CD4-positive, alpha-beta T cell treated with Interleukin-15 for 4 hours (primary cell): ENCODE measurements at regions not wholly inside any gene's neighbourhood (a gene's known extent, or its start where the extent isn't known, plus 50 kb on each side); places are given as distances from the start of the nearest gene placed in this dataset.
"Not testable (repeated sequence)": the region's sequence is repeated elsewhere in the genome, so short reads cannot be mapped to it uniquely, and the experiment has no call there.

Source experiments
- DNase-seq: peaks from one replicate; pipeline ENCODE4 v3.0.0-alpha.2; 2020; ENCODE audit warnings: low spot score

DNA sequence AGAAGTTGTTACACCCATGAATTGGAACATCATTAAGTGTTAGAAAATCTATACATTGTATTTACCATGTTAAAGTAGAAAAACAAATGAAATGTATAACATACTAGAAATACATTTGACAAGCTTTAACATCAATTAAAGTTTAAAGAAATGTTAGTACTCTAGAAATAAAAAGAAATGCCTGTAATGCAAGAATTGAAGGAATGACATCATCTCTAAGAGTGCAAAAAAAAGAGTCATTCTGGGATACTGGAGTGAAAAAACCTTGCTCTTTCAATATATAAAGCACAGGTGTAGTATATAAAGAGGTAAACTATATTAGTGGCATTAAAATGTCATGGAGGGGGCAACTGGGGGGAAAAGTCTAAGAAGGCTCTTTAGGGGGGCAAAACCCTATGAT is 210.8 kb upstream of the PLD5 start:
- no peak for DNase-seq

DNA sequence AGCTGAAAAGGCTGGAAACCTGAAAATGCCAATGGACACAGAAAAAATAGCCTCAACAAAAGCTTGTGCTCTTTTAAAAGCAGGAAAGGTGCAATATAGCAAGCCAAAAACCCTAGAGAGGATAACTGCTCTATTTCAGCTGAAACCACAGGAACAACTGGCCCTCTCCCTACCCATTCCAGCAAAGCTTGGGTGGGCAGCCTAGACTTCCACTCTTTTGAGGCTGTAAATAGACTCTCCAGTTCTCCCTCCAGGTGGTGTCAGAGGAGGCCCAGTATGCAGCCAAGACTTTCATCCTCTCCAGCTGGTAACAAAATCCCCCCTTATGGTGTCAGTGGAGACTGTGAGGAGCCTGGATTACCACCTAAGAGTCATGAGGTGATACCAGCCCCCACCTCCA is 206.9 kb upstream of the PLD5 start:
- DNase-seq, result no peak

DNA sequence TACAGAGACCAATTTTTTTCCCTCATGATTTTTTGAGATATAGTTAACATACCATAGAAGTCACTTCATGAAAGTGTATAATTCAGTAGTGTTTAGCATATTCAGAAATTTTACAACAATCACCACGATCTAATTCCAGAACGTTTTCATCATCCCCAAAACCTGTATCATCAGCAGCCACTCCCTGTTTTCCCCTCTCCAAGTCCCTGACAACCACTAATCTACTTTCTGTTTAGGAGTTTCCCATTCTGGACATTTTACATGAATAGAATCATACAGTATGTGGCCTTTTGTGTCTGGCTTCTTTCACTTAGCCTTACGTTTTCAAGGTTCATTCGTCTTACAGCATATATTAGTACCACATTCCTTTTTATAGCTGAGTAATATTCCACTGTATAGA is 204.2 kb upstream of the PLD5 start:
- DNase-seq, result no peak

DNA sequence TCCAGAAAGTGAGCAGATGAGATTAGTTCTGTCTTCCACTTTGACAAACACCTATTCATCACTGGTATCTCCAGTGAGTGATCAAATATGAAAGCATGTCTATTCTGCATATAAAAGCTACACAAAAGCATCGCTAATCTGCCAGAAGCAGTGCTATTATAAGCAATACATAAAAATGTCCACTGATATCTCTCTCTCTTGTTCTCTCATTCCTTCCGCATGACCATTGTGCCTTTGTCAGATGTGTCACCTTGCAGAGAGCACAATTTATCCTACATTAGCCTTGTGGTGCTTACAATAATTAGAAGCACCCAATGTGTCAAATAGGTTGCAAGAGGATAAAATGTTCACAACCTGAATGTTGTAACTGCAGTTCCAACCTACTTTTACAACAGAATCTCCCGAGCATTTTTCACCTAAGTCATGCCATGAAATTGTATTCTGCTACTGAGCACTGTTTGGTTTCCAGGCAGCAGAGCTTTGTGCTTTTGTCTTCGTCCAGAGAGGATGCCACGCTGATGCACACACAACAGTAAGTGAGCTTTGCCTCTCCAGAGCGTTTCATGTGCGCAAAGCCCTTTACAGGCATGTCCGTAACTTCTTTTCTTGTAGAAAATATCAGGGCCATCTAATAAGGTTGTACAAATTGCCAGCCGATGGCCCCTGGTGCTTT is 198.7 kb upstream of the PLD5 start:
- DNase-seq, result no peak

DNA sequence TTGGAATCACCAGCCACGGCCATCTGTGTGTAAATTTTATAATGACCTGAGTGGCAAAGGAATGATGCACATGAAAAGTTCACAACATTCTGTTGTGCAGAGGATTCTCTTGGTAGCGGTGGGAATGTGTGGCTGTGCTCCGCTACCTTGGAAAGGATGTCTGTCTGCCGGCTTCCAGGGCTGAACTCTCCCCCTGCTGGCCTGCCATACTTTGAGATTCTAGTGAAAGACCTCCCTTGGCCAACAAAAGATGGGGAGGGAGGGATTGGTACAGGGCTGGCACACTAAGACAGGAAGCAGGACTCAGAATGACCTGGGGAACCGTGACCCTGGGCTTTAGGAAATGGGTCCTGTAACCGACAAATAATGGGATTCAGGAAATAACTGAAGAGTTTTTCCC is 194.5 kb upstream of the PLD5 start:
- no peak for DNase-seq

DNA sequence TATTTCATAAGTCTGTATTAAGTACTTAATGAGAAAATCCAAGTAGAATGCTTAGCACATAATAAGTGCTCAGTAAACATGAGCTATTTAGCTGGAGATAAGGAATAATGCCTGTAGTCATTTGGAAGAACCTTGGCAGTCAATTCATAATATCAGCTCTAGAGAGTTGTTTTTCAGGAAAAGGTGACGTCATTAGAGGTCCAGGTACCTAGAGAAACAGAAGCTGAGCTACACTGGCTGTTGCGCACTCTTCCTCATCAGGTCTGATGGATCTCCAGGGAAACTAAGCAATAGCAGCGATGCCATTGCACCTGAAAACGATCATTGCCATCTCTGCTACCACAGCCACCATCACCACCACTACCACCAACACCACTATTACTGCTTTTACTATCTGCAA is 187.8 kb upstream of the PLD5 start:
- DNase-seq, result no peak

DNA sequence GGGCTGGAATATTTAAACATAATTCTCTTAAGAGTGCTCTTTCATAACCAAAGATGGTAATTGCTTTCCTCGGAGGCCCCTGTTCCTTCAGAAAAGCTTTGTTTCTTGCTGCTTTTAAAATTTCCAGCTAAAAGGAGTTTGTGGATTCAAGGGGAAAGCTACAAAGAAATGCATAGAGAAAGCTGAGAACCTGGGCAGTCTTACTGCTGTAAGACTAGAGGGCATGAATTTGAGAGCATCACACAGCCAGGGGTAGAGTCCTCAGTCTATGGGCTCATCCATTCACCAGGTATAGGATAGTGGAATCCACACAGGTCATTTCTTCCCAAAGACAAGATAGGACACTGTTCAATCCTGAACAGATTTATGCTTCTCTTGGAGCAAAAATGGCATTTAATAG is 186.3 kb upstream of the PLD5 start:
- DNase-seq, result no peak

DNA sequence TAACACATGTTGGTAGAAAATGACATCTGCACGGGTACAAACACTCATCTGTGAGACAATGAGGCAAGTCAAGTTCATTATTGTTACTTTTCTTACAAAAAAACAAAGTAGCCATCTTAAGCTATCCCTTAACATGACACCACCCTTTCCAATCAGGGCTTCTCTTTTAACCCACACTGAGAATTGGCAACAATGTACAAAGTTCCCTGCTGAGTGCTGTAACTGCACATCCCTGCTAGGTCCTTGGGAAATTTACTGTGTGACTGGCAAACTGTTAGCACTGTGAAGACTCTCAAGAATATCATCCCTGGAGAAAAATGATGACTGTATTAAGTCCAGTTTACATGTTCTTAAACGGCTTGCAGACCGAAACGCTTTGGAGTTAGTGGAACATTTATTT is 185.8 kb upstream of the PLD5 start:
- DNase-seq, result no peak

DNA sequence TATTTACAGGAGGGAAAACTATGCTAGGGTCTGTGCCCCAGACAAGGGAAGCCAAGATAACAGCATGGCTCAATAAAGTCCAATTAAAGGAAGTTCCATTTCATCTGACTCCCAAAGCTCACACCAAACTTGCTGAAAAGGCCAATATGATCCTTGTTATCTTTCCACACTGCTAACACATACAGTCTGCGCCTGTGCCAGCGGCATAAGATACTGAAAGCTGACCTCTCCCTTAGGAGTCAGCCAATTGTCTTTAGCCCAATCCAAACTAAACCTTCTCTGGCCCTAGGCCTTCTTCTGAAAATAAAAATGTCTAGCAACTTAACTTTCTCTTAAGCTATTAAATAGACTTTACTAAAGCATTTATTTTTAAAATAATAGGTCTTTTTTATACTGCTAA is 179.0 kb upstream of the PLD5 start:
- no peak for DNase-seq

DNA sequence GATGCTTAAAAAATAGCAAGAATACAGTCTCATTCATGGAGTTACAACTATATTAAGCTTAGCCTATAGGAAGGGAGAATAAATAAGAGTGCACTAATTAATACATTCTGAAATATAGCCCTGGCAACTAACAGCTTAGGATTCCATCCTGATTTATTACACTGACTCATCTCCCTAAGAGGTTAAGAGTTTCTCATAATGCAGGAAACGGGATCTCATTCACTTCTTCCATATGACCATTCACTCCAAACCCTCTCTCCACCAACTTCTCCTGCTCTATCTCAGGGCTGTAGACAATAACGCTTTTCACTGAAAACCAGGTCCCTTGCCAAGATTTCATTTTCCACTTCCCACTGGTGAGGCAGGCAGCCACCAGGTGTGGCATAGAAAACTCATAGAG is 168.5 kb upstream of the PLD5 start:
- DNase-seq, result no peak

DNA sequence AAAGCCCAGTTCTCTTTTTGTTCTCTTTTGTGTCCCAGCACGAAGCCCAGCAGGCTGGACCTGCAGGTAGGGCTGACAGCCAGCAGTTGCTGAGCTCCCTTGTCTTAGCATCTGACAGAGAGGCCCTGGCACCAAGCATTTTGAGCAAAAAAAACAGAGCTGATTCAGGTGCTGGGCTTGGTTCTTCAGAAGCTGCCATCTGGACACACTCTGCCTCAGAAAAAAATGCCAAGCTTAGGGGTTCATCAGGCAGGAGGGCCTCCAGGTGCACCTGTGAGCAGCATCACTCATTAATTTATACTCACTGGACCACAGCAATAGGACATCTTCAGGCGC is 167.1 kb upstream of the PLD5 start:
- DNase-seq, result no peak

DNA sequence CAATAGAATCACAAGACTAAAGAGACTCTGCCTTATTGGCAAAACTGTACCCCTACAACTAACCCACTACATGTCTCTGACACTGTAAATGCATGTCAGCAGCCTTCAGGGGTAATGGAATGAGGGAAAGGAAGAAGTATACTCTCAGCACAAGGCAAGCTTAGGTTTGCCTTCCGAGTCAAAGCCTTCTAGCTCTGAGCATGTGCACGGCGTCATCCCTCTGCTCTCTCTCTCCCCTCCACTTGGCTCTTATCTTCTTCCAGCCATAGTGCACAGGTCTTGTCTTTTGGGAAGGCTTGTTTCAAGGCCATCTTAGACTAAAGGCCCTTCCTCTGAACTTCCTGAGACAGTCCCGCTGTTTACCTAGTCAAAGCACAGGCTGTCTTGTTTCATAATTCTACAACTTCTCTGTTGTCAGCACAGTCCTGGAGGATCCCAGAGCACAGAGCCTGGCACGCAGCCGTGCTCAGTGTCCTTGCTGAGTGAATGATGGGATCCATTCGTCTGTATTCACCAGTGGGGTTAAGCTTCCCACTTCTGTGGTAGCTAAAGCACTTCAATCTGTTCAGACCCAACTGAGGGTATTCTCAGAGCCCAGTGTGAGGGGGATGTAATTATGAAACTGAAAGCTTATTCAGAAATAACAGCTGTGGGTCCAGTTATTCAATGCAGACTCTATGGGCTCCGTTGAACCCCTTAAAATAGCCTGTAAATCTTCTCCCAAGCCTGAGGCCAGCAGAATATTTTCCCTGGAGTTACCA is 166.5 kb upstream of the PLD5 start:
- no peak for DNase-seq

DNA sequence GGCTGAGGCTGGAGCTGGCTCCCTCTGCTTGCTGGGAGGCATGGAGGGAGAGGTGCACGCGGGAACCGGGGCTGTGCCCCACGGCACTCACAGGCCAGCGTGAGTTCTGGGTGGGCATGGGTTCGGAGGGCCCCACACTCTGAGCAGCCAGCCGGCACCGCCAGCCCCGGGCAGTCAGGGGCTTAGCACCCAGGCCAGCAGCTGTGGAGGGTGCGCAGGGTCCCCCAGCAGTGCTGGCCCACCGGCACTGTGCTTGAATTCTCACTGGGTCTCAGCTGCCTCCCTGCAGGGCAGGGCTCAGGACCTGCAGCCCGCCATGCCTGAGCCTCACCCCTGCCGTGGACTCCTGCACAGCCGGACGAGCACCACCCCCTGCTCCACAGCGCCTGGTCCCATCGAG is 164.9 kb upstream of the PLD5 start:
- DNase-seq, result no peak

DNA sequence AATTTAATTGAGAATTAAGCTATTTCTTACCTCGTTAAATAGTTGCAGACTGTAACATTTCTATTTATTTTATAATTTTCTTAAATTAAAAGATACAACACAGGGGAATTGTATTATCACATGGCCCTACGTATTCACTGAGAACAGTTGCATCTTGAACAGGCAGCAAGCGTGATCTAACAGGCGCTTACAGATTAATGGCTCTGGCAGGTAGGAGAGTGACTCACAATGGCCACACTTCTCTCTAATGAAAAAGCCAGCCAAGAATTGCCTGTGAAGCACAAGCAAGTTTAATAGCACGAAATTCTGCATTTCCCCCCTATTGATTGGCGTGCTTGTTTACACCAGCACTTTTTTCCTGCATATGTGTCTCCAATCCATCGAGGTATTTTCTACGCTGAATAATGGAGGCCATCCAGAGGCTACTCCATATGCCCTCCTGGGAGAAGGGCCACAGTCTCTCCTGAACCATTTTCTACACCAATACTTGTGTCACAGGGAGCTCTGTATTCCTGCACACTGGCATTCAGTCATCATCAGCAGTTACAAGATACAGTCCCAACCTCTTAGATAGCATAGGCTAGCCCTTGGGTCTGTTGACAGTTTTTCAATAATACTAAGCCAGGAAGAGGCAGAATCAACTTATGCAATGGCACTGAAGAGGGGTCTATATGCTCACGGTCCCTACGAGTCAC is 150.6 kb upstream of the PLD5 start:
- DNase-seq, result no peak

DNA sequence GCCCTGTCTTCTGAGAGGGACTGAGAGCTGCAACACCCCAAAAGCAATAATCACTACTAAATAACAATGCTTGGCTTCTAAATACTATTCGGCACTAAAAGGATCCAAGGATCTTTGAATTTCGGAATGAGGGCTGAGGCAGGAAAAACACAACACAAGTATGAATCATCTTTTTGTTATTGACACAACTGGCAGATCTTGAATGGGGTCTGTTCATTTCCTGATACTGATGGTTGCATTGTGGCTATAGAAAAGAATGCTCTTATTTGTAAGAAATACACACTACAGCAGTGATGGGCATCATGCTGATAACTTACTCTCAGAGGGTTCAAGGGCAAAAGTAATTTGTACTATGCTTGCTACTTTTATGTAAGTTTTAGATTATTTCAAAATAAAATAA is 149.2 kb upstream of the PLD5 start:
- DNase-seq, result no peak

DNA sequence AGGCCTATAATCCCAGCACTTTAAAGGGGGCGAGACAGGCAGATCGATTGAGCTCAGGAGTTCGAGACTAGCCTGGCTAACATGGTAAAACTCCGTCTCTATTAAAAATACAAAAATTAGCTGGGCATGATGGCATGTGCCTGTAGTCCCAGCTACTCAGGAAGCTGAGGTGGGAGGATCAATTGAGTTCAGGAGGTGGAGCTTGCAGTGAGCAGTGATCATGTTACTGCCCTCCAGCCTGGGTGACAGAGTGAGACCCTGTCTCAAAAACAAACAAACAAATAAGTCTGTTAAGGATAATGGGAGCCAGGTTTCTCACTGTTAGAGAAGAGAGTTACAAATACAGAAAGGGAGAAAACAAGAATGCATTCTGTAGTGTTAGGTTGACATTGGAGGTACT is 148.7 kb upstream of the PLD5 start:
- DNase-seq, result not testable (repeated sequence)

DNA sequence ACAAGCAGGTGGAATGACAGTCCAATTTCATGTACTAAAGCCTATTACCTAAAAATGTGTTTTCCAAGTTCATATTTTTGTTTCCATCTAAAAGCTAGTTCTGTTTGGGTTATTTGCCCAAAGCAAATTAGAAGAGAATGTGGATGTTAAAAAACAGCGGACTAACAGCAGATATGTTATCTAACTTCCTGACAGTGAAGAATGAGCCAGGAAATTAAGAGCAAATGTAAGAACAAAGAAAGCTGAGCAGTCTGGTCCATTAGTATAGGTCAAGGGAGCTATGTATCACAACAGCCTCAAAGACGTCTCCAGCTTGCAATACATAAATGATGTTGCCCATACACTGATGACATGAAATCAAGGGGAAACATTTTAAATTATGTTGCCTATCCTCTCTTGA is 145.5 kb upstream of the PLD5 start:
- DNase-seq, result no peak

DNA sequence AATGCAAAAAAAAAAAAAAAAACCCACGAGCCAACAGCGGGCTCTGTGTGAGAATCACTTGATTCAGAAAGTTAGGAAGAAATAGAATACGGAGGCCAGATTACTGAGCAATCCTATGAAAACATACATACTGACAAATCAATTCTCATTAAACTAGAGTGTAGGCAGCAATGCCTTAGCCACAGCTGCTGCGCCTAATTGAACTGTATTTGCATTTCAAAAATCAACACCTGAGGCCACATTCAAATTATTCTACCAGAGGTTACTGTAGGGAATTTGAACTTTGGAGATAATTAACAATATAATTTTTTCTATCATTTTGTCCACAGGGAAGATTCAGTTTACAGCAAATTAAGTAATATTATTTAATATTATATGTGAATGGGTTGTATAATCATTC is 138.4 kb upstream of the PLD5 start:
- no peak for DNase-seq

DNA sequence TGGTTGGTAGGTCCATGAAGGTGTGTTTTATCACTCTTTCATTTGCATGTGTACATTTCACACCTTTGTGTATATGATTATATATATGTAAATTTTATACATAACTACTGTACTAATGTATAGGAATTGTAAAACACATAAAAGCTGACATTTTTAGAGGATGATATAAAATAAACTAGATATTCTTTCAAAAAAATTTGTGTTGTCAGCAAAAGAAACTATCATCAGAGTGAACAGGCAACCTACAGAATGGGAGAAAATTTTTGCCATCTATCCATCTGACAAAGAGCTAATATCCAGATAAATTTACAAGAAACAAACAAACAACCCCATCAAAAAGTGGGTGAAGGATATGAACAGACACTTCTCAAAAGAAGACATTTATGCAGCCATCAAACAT is 129.3 kb upstream of the PLD5 start:
- DNase-seq, result not testable (repeated sequence)

DNA sequence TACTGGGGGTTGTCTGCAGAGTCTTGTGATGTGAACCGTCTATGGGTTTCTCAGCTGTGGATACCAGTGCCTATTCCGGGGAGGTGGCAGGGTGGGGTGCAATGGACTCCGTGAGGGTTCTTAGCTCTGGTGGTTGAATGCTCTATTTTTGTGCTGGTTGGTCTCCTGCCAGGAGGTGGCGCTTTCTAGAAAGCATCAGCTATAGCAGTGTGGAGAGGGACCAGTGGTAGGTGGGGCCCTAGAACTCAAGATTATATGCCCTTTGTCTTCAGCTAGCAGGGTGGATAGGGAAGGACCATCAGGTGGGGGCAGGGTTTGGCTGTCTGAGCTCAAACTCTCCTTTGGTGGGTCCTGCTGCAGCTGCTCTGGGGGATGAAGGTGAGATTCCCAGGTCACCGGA is 127.3 kb upstream of the PLD5 start:
- no peak for DNase-seq

DNA sequence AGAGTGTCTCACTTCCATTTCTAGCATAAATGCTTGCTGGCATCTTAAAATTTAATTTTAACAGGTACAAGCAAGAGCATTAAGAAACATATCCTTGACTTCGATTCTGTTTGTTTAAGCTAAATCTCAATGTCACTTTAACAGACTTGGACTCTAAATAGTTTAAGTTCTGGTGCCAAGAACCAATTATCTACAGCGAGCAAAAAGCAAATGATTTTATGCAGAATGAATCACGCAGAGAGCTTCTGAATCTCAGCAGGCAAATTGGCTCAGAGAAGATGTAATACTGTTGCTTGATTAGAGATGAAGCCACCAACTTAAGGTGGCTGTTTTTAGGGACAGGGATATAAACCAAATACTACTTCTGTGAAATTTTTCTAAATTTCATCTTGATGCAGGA is 117.0 kb upstream of the PLD5 start:
- no peak for DNase-seq

DNA sequence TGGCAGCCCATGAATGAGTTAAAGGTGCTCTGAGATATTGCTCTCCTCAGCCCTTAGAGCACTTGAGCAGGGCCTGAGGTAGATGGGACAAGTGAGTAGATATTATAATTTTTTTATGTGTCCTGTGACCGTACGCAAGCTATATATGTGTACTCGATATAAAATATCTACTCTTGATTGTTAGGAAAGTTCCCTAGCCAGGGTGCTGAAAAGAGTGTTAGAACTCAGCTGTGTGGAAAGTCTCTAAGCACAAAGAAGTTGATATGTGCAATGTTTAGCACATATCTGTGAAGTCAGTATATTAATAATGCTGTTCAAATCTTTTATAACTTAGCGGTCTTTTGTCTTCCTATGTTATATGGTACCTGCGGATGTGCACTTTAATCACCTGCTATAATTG is 114.6 kb upstream of the PLD5 start:
- DNase-seq, result no peak

DNA sequence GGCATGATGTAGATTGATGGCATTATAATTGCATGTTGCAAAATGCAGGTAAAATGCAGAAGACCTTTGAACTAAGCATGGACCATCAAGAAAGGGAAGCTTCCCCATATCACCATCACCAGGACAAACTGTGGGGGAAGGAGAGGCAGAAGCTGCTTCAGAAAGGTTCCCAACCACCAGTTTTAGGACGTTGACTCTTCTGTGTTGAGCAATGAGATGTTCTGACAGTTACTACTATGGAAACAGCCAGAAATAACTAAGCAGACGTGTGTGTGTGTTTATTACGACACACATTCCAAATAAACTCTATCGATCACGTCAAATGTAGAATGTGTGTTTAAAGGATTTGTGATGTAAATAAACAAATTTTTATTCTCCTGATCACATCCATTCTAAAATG is 110.2 kb upstream of the PLD5 start:
- no peak for DNase-seq

DNA sequence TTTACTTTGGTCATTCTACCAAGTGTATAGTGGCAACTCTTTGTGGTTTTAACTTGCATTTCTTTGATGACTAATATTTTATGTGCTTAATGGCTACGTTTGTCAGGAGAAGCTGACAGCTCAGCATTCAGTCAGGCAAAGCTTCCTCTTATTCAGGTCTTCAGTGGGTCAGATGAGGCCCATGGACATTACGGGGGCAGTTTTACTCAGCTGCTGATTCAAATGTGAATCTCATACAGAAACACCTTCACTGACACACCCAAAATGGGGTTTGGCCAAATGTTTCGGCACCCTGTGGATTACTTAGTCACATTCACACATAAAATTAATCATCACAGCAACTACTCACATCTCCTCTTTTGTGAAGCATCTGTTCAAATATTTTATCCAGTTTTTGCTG is 104.9 kb upstream of the PLD5 start:
- DNase-seq, result no peak
